ENCODE measurements at regions not wholly inside any gene's neighbourhood (a gene's known extent, or its start where the extent isn't known, plus 50 kb on each side); places are given as distances from the start of the nearest gene placed in this dataset.

- Histone ChIP-seq H4K20me1 (ENCODE audit: insufficient read depth, low read length) (no peaks in the 10 kb centered on the region), H3K27me3 (replicated peaks; ENCODE audit: insufficient read depth, low read length) (no peaks in the 10 kb centered on the region), H3K4me2 (ENCODE audit: low read depth, low read length) (no peak overlapping the region), H3K4me1 (ENCODE audit: low read length) (peaks cover 7% of the 10 kb centered on the region; the same call in 1 of the 2 replicates), H3K9me3 (replicated peaks; ENCODE audit: insufficient read depth, low read length) (no peaks in the 10 kb centered on the region), H3K79me2 (ENCODE audit: low read length) (no peaks in the 10 kb centered on the region), H3K9ac (ENCODE audit: low read length) (no peak overlapping the region), H2AFZ (ENCODE audit: low read length) (no peak overlapping the region), H3K27ac (ENCODE audit: low read length) (no peak overlapping the region), H3K36me3 (replicated peaks; ENCODE audit: insufficient read depth, low read length) (no peaks in the 10 kb centered on the region), H3K9me2 (replicated peaks; ENCODE audit: insufficient read depth, low read length) (no peaks in the 10 kb centered on the region), H3F3A (ENCODE audit: insufficient read depth, low read length) (no peaks in the 10 kb centered on the region), H3K4me3 (ENCODE audit: low read length) (no peak overlapping the region)
- no peak for DNase-seq
- no peak for TF ChIP-seq EZH2 (optimal IDR thresholded peaks at IDR 0.05; ENCODE audit: low read depth, low read length)
- TF ChIP-seq EZH2phosphoT487 (IDR thresholded peaks at IDR 0.05; ENCODE audit: low read length), result no peak
- TF ChIP-seq, protein P1, sequence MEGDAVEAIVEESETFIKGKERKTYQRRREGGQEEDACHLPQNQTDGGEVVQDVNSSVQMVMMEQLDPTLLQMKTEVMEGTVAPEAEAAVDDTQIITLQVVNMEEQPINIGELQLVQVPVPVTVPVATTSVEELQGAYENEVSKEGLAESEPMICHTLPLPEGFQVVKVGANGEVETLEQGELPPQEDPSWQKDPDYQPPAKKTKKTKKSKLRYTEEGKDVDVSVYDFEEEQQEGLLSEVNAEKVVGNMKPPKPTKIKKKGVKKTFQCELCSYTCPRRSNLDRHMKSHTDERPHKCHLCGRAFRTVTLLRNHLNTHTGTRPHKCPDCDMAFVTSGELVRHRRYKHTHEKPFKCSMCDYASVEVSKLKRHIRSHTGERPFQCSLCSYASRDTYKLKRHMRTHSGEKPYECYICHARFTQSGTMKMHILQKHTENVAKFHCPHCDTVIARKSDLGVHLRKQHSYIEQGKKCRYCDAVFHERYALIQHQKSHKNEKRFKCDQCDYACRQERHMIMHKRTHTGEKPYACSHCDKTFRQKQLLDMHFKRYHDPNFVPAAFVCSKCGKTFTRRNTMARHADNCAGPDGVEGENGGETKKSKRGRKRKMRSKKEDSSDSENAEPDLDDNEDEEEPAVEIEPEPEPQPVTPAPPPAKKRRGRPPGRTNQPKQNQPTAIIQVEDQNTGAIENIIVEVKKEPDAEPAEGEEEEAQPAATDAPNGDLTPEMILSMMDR (IDR thresholded peaks at IDR 0.05; ENCODE audit: low read length), result no peak
These were observed 50.9 kb upstream of the CD2AP start for GRCh38 chr6:47426524-47427302.

- H3K4me3 ChIP-seq (ENCODE audit: low read length), result no peak overlapping the region
- no peaks in the 10 kb centered on the region for H3K9me3 ChIP-seq (replicated peaks; ENCODE audit: insufficient read depth, low read length)
- H3K9me2 ChIP-seq (replicated peaks; ENCODE audit: insufficient read depth, low read length), result no peaks in the 10 kb centered on the region
- TF ChIP-seq, protein P1 (IDR thresholded peaks at IDR 0.05; ENCODE audit: low read length), result no peak
- TF ChIP-seq EZH2 (optimal IDR thresholded peaks at IDR 0.05; ENCODE audit: low read depth, low read length) (no peak), EZH2phosphoT487 (IDR thresholded peaks at IDR 0.05; ENCODE audit: low read length) (no peak)
- H3K79me2 ChIP-seq (ENCODE audit: low read length), result no peaks in the 10 kb centered on the region
- DNase-seq, result no peak
- H3K27me3 ChIP-seq (replicated peaks; ENCODE audit: insufficient read depth, low read length), result no peaks in the 10 kb centered on the region
- no peak overlapping the region for H2AFZ ChIP-seq (ENCODE audit: low read length)
- H3K27ac ChIP-seq (ENCODE audit: low read length), result no peak overlapping the region
- H3K36me3 ChIP-seq (replicated peaks; ENCODE audit: insufficient read depth, low read length), result no peaks in the 10 kb centered on the region
- H3K4me1 ChIP-seq (ENCODE audit: low read length), result peaks cover 7% of the 10 kb centered on the region; the same call in 1 of the 2 replicates
- H3K4me2 ChIP-seq (ENCODE audit: low read depth, low read length), result no peak overlapping the region
- H3F3A ChIP-seq (ENCODE audit: insufficient read depth, low read length), result no peaks in the 10 kb centered on the region
- H3K9ac ChIP-seq (ENCODE audit: low read length), result no peak overlapping the region
- no peaks in the 10 kb centered on the region for H4K20me1 ChIP-seq (ENCODE audit: insufficient read depth, low read length)
These were observed 49.9 kb upstream of the CD2AP start for GRCh38 chr6:47427680-47428079.
